ENCODE measurements at regions not wholly inside any gene's neighbourhood (a gene's known extent, or its start where the extent isn't known, plus 50 kb on each side); places are given as distances from the start of the nearest gene placed in this dataset.
"Not testable (repeated sequence)": the region's sequence is repeated elsewhere in the genome, so short reads cannot be mapped to it uniquely, and the experiment has no call there.

- no peak overlapping the region for H3K4me3 ChIP-seq (replicated peaks; ENCODE audit: insufficient read depth, low read length)
- no peak overlapping the region for H3K27ac ChIP-seq (replicated peaks)
- TF ChIP-seq SPI1 (IDR thresholded peaks at IDR 0.05; ENCODE audit: borderline replicate concordance, low read depth) (no peak), POLR2AphosphoS5 (IDR thresholded peaks at IDR 0.05; ENCODE audit: low read depth) (no peak), CTCF (IDR thresholded peaks at IDR 0.05; ENCODE audit: insufficient read depth, low read length) (no peak)
- no peak for DNase-seq (ENCODE audit: low read depth in 1 of 2, low spot score in 1 of 2)
- peaks cover 12% of the 10 kb centered on the region for H3K27me3 ChIP-seq (ENCODE audit: insufficient read depth, poor library complexity, severe bottlenecking)
Observed at GRCh38 chr18:49721981-49722380, 91.4 kb downstream of the ACAA2 start.

GRCh38 chr18:49720944-49721343, 92.4 kb downstream of the ACAA2 start:
- DNase-seq (ENCODE audit: low read depth in 1 of 2, low spot score in 1 of 2); H3K4me3 ChIP-seq (replicated peaks; ENCODE audit: insufficient read depth, low read length); H3K27ac ChIP-seq (replicated peaks): not testable (repeated sequence)
- peaks cover 12% of the 10 kb centered on the region for H3K27me3 ChIP-seq (ENCODE audit: insufficient read depth, poor library complexity, severe bottlenecking)

- H3K4me3 ChIP-seq (replicated peaks; ENCODE audit: insufficient read depth, low read length), result no peak overlapping the region
- no peak overlapping the region for H3K27ac ChIP-seq (replicated peaks)
- no peak for DNase-seq (ENCODE audit: low read depth in 1 of 2, low spot score in 1 of 2)
- H3K27me3 ChIP-seq (ENCODE audit: insufficient read depth, poor library complexity, severe bottlenecking), result peaks cover 11% of the 10 kb centered on the region
- TF ChIP-seq SPI1 (IDR thresholded peaks at IDR 0.05; ENCODE audit: borderline replicate concordance, low read depth) (no peak), POLR2AphosphoS5 (IDR thresholded peaks at IDR 0.05; ENCODE audit: low read depth) (no peak), GABPA (IDR thresholded peaks at IDR 0.05; ENCODE audit: low read depth) (no peak), CTCF (IDR thresholded peaks at IDR 0.05; ENCODE audit: insufficient read depth, low read length) (no peak), REST (IDR thresholded peaks at IDR 0.05; ENCODE audit: insufficient replicate concordance, low read depth) (no peak)
Observed at GRCh38 chr18:49717617-49718016, 95.7 kb downstream of the ACAA2 start.

GRCh38 chr18:49716035-49716434, 97.3 kb downstream of the ACAA2 start:
- no peak for DNase-seq (ENCODE audit: low read depth in 1 of 2, low spot score in 1 of 2)
- no peak overlapping the region for H3K4me3 ChIP-seq (replicated peaks; ENCODE audit: insufficient read depth, low read length)
- no peak overlapping the region for H3K27ac ChIP-seq (replicated peaks)
- peaks cover 7% of the 10 kb centered on the region for H3K27me3 ChIP-seq (ENCODE audit: insufficient read depth, poor library complexity, severe bottlenecking)
- no peak for TF ChIP-seq CTCF (IDR thresholded peaks at IDR 0.05; ENCODE audit: insufficient read depth, low read length)
- no peak for TF ChIP-seq GABPA (IDR thresholded peaks at IDR 0.05; ENCODE audit: low read depth)
- TF ChIP-seq SPI1 (IDR thresholded peaks at IDR 0.05; ENCODE audit: borderline replicate concordance, low read depth), result no peak
- no peak for TF ChIP-seq POLR2AphosphoS5 (IDR thresholded peaks at IDR 0.05; ENCODE audit: low read depth)
- TF ChIP-seq REST (IDR thresholded peaks at IDR 0.05; ENCODE audit: insufficient replicate concordance, low read depth), result no peak
